HG03039 (cell line): ENCODE measurements at regions not wholly inside any gene's neighbourhood (a gene's known extent, or its start where the extent isn't known, plus 50 kb on each side); places are given as distances from the start of the nearest gene placed in this dataset.
"Not testable (repeated sequence)": the region's sequence is repeated elsewhere in the genome, so short reads cannot be mapped to it uniquely, and the experiment has no call there.

Experiments used
- ATAC-seq: cut with Tn5 transposase; IDR thresholded peaks from one replicate; pipeline ENCODE4 v1.9.1; 2021; ENCODE audit warnings: mild to moderate bottlenecking, moderate library complexity; ENCODE audit not compliant: unreplicated experiment

DNA sequence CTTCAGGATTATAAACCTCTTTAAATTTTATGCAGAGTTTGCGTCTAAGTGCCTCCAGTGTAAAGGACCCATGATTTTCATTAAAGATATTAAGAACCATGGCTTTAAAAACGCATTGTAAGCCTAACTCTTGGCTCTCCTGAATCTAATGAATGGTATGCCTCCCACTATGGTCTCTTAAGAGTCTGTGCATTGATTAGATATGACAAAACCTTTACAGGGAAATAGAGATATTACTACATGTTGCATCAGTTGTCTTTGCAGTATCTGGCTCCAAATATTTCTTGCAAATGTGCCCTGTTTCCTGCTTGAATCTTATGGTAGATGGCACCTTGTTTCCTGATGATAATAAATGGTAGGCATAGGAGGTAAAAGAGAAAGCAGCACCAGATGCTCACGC, 189.3 kb upstream of the FSHR start:
- ATAC-seq, result no peak

DNA sequence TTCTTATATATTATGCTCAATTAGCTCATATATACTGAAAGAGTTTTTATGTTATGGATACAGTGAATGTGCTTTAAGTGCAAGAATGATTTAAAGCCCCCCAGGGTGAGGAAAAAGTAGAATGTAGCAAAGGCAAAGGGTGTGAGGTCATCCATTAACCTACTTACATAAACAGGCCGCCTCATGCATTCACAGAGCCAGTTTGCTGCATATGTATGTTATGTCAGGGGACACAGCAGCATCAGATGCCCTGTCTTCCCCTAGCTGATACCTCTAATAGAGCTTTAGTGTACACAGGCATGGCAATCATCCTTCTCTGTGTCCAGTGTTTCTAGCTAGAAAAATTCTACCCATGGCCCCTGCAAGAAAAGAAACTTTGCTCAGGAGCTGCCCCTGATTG, 187.8 kb upstream of the FSHR start:
- ATAC-seq, result no peak

GRCh38 chr2:49335546-49335945, 181.2 kb upstream of the FSHR start:
- ATAC-seq, result no peak

GRCh38 chr2:49332415-49332814, 178.1 kb upstream of the FSHR start:
- no peak for ATAC-seq

GRCh38 chr2:49318531-49318930, 164.2 kb upstream of the FSHR start:
- no peak for ATAC-seq

- no peak for ATAC-seq
These were observed 155.1 kb upstream of the FSHR start for GRCh38 chr2:49309461-49309860.

DNA sequence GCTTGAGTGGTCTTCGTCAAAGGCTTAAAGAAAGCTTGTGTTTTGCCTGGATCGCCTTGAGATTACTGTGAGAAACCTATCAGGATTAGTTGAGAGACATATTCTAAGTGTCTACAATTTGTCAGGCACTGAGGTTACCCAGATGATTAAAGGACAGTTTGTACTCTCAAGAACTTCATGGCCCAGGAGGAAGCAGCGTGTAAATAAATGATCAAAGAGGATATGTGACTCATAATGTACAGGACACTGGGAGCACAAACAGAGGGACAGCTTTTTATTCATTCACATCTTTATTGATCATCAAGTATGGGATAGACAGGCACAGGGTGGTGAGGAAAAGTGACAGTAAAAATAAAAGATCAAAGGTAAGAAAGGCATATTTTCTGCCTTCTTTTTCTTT, 152.6 kb upstream of the FSHR start:
- no peak for ATAC-seq

DNA sequence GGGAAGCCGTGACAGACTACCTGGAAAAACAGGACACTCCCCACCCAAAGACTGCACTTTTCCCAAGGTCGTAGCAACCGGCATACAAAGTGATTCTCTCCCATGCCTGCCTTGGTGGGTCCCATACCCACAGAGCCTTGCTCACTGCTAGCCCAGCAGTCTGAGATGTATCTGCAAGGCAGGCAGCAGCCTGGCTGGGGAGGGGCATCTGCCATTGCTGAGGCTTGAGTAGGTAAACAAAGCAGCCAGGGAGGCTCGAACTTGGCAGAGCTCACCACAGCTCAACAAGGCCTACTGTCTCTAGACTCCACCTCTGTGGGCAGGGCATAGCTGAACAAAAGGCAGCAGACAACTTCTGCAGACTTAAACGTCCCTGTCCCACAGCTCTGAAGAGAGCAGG, 144.4 kb upstream of the FSHR start:
- not testable (repeated sequence) for ATAC-seq

DNA sequence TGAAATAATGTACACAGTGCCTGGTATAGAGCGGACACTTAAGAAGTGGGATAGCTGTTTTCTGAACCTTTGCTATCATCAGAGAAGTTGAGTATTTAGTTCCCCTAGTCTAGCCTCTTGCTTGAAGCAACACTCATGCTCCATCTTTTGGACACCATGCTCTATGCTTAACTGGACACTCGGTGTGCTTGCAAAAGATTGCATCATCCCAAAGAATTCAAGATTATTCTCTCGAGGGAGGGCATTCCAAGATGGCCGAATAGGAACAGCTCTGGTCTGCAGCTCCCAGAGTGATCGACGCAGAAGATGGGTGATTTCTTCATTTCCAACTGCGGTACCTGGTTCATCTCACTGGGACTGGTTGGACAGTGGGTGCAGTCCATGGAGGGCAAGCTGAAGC, 143.9 kb upstream of the FSHR start:
- no peak for ATAC-seq

GRCh38 chr2:49296107-49296867, 142.0 kb upstream of the FSHR start:
- no peak for ATAC-seq

DNA sequence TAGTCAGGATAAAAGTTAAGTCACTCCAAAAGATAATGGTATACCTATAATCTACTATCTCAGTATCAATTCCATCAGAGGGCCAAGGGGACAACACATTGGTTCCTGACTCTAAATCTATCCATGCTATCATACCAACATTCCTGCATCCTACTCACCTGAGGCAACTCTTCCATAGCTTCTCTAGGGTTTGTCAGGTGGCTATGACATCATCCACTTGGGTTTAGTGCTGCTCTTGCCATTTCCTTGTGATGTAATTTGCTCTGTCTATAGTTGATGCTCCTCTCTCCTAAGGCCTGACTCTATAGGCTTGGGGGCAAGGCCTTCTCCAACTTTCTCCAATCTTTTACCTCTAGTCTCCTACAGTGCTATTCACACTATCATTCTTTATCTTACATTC, 139.9 kb upstream of the FSHR start:
- ATAC-seq, result no peak

DNA sequence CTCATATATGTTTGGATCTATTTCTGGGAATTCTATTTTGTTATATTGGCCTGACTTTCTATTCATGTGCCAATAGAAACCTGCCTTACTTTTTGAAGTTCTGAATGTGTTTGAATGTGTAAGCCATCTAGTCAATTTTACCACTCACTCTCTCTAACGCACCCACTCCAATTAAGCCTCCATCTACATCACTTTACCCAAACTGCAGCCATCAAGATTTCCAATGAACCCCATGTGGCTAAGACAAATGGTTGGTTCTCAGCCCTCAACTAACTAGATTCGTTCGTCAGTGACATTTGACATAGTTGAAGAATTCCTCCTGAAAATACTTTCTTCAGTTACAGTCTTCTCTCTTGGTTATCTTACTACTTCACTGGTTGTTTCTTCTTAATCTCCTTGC, 137.3 kb upstream of the FSHR start:
- ATAC-seq, result no peak

- ATAC-seq, result no peak
These were observed 135.4 kb upstream of the FSHR start for GRCh38 chr2:49289711-49290110.

- no peak for ATAC-seq
These were observed 134.8 kb upstream of the FSHR start for GRCh38 chr2:49288902-49289700.

GRCh38 chr2:49288113-49288705, 133.9 kb upstream of the FSHR start:
- no peak for ATAC-seq

DNA sequence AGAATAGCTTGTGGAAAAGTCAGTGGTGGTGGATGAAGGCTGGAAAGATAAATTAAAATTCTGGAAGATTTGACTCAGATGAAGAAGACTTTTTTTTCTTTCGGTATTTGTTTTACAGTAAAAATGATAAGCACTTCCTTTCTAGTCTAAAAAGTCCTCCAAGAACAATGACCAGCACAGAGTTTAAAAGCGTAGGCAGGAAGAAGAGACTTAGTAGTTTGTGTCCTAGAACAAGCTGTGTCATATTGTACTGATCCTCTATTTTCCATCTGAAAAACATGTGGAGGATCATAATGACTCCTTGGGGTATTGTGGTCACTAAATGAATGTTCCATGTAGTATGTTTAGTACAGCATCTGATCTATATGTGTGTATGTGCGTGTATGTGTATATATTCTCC, 132.4 kb upstream of the FSHR start:
- no peak for ATAC-seq

DNA sequence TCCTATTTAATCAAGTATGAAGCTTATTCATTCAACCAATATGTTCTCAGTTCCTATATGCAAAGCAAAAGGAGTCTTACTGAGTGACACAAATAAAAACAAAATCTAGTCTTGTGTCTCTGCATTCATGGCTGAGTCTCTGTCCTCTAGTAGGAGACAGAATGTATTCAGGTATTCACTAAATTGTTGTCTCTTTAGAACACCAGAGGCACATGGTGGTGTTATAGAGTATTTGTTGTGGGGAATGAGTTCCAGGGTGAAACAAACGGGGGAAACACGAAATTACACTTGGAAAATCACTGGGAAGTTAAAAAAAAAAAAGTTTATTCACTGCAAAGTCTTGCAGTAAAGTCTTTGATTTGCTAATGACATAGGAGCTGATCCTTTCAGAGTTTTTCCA, 131.7 kb upstream of the FSHR start:
- ATAC-seq, result no peak

DNA sequence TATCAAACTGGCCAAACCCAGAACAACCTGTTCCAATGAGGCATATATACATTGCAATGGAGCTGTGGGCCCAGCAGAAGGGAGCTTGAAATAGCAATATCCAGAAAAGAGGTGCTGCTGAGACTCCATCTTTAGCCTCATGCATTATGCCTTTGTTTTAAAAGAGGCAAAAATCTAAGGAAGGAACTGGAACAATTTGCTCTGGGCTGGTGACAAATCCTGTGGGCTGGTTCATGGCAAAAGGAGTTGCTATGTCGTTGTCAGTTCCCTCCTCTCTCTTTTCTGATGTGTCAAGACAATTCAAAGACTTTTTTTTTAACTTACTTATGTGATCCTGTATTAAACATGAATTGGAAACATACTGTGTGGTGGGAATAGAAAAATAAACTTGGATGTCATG, 124.2 kb upstream of the FSHR start:
- no peak for ATAC-seq

- no peak for ATAC-seq
These were observed 123.8 kb upstream of the FSHR start for GRCh38 chr2:49278141-49278540.

- no peak for ATAC-seq
These were observed 116.8 kb upstream of the FSHR start for GRCh38 chr2:49271060-49271606.

- ATAC-seq, result no peak
These were observed 115.8 kb upstream of the FSHR start for GRCh38 chr2:49270091-49270490.

DNA sequence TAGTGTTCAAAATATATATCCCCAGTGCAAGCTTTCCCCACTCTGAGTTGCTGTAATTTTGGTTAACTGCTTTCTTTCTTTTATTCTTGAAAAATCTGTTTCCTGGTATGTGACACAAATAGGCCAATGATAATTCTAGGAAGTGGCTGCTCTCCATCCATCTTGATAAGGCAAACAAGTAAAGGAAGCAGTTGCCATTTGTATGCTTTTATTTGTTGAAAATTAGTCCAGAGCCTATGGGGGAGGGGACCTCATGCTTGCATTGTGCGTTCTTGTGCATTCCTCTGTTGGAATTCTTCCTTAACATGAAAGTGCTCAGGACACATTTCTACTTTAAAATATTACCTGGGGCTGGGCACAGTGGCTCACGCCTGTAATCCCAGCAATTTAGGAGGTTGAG, 111.2 kb upstream of the FSHR start:
- ATAC-seq, result no peak
